B cell (primary cell): ENCODE measurements at regions not wholly inside any gene's neighbourhood (a gene's known extent, or its start where the extent isn't known, plus 50 kb on each side); places are given as distances from the start of the nearest gene placed in this dataset.

Source experiments
- EZH2 ChIP-seq: IDR thresholded peaks from 2 replicates; pipeline ENCODE4 v1.6.1; 2012; ENCODE audit warnings: borderline replicate concordance, low read depth, mild to moderate bottlenecking, moderate library complexity, low read length; ENCODE audit not compliant: insufficient read depth, poor library complexity, severe bottlenecking
- TF ChIP-seq, protein P1 (sequence below): fragments of 200-600 bp; IDR thresholded peaks from one replicate; pipeline ENCODE4 v1.8.0; 2022; ENCODE audit warnings: antibody characterized with exemption, mild to moderate bottlenecking

- TF ChIP-seq, protein P1, sequence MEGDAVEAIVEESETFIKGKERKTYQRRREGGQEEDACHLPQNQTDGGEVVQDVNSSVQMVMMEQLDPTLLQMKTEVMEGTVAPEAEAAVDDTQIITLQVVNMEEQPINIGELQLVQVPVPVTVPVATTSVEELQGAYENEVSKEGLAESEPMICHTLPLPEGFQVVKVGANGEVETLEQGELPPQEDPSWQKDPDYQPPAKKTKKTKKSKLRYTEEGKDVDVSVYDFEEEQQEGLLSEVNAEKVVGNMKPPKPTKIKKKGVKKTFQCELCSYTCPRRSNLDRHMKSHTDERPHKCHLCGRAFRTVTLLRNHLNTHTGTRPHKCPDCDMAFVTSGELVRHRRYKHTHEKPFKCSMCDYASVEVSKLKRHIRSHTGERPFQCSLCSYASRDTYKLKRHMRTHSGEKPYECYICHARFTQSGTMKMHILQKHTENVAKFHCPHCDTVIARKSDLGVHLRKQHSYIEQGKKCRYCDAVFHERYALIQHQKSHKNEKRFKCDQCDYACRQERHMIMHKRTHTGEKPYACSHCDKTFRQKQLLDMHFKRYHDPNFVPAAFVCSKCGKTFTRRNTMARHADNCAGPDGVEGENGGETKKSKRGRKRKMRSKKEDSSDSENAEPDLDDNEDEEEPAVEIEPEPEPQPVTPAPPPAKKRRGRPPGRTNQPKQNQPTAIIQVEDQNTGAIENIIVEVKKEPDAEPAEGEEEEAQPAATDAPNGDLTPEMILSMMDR, result no peak
- no peak for TF ChIP-seq EZH2
Observed at GRCh38 chr21:38887062-38887686, 81.4 kb downstream of the ETS2 start.
